H1 (cell line): ENCODE measurements at regions not wholly inside any gene's neighbourhood (a gene's known extent, or its start where the extent isn't known, plus 50 kb on each side); places are given as distances from the start of the nearest gene placed in this dataset.

Source experiments
- CTCF ChIA-PET: fragments of 300-600 bp; sonication (Branson Sonifier 250); formaldehyde crosslinking; loops from one replicate; lab custom pipeline; 2021; ENCODE audit not compliant: partially characterized antibody; lab: Charles Lee
- POLR2A ChIA-PET: fragments of 300-600 bp; sonication (Branson Sonifier 250); formaldehyde crosslinking; loops from one replicate; lab custom pipeline; 2021; ENCODE audit warnings: inconsistent platforms; ENCODE audit not compliant: partially characterized antibody; lab: Charles Lee
- DNase-seq, 2 experiments: peaks; one replicate each; pipeline versions ENCODE4 v3.0.0 to v3.0.0-alpha.2; 2010 to 2022; ENCODE audit warnings: low spot score in 2 of 2, low read depth in 1 of 2, mixed read lengths in 1 of 2
- FAIRE-seq: peaks from 2 replicates; lab custom pipeline; 2011; peaks lifted over from hg19 to GRCh38; lab: Jason Lieb, UNC
- H2AFZ ChIP-seq: 2 replicates; pipeline ENCODE4 v1.8.1; 2012; ENCODE audit warnings: low read length, inconsistent platforms
- H2AK5ac ChIP-seq: 2 replicates; pipeline ENCODE4 v1.6.1; 2013; ENCODE audit warnings: low read depth, low read length
- H2BK120ac ChIP-seq: replicated peaks from 2 replicates; pipeline ENCODE3; 2013; ENCODE audit warnings: low read depth, low read length, inconsistent platforms
- H2BK12ac ChIP-seq: 2 replicates; pipeline ENCODE4 v1.6.1; 2013; ENCODE audit warnings: low read depth, low read length
- H2BK15ac ChIP-seq: 2 replicates; pipeline ENCODE4 v1.6.1; 2013; ENCODE audit warnings: low read length
- H2BK20ac ChIP-seq: 2 replicates; pipeline ENCODE4 v1.6.1; 2013; ENCODE audit warnings: low read length
- H2BK5ac ChIP-seq: 2 replicates; pipeline ENCODE4 v1.6.1; 2013; ENCODE audit warnings: low read depth, low read length
- H3K14ac ChIP-seq: 2 replicates; pipeline ENCODE4 v1.6.1; 2013; ENCODE audit warnings: inconsistent platforms; ENCODE audit not compliant: insufficient read length
- H3K18ac ChIP-seq: 2 replicates; pipeline ENCODE4 v1.6.1; 2013; ENCODE audit warnings: low read length; ENCODE audit errors: extremely low read depth
- H3K23ac ChIP-seq: 2 replicates; pipeline ENCODE4 v1.6.1; 2013; ENCODE audit warnings: inconsistent platforms; ENCODE audit not compliant: insufficient read length
- H3K23me2 ChIP-seq: 2 replicates; pipeline ENCODE4 v1.6.1; 2013; ENCODE audit warnings: low read depth, low read length
- H3K27ac ChIP-seq: 2 replicates; pipeline ENCODE4 v1.6.1; 2011; ENCODE audit warnings: low read depth, low read length, inconsistent platforms
- H3K27me3 ChIP-seq, 4 experiments: replicated peaks in 1 of 4; 1 replicate in 1 of 4; 2 replicates in 3 of 4; pipeline versions ENCODE4 v1.6.1 to v1.8.1; 2011 to 2013; ENCODE audit warnings: low read length in 3 of 4, mild to moderate bottlenecking in 3 of 4, inconsistent platforms in 2 of 4, mixed read lengths in 2 of 4, moderate library complexity in 1 of 4; ENCODE audit not compliant: control insufficient read depth in 3 of 4, insufficient read depth in 3 of 4; ENCODE audit errors: extremely low read depth in 1 of 4
- H3K36me3 ChIP-seq, 4 experiments: 2 replicates each; pipeline versions ENCODE4 v1.6.1 to v1.8.1; 2011 to 2013; ENCODE audit warnings: mild to moderate bottlenecking in 4 of 4, low read length in 3 of 4, moderate library complexity in 2 of 4, control low read depth in 1 of 4, inconsistent platforms in 1 of 4; ENCODE audit not compliant: insufficient read depth in 4 of 4, control insufficient read depth in 2 of 4
- H3K4ac ChIP-seq: replicated peaks from 2 replicates; pipeline ENCODE3; 2013; ENCODE audit warnings: low read length, low read depth, mixed read lengths, inconsistent platforms; ENCODE audit not compliant: insufficient read length
- H3K4me1 ChIP-seq, 4 experiments: replicated peaks in 1 of 4; 1 replicate in 1 of 4; 2 replicates in 3 of 4; pipeline versions ENCODE4 v1.6.1 to v1.8.1; 2011 to 2013; ENCODE audit warnings: low read length in 3 of 4, inconsistent platforms in 2 of 4, mixed read lengths in 1 of 4; ENCODE audit not compliant: insufficient read depth in 4 of 4, control insufficient read depth in 3 of 4
- H3K4me2 ChIP-seq, 2 experiments: 2 replicates each; pipeline versions ENCODE4 v1.6.1 to v1.8.1; 2011 to 2013; ENCODE audit warnings: low read depth in 2 of 2, low read length in 2 of 2, control low read depth in 1 of 2, inconsistent platforms in 1 of 2, mild to moderate bottlenecking in 1 of 2; ENCODE audit not compliant: insufficient read depth in 1 of 2
- H3K4me3 ChIP-seq, 4 experiments: fragments of 200-600, 300-600 bp in 1 of 4; sonication (generic), shearing (Covaris generic), sonication (Bioruptor Twin) in 1 of 4; 2 replicates each; pipeline versions ENCODE4 v1.5.1 to v1.8.1; 2011 to 2016; ENCODE audit warnings: low read length in 4 of 4, low read depth in 3 of 4, control low read depth in 2 of 4, inconsistent platforms in 2 of 4, mild to moderate bottlenecking in 2 of 4, mixed read lengths in 1 of 4, moderate library complexity in 1 of 4; ENCODE audit not compliant: insufficient read depth in 2 of 4; ENCODE audit errors: extremely low read depth in 1 of 4
- H3K56ac ChIP-seq: replicated peaks from 2 replicates; pipeline ENCODE3; 2013; ENCODE audit warnings: low read depth, mild to moderate bottlenecking, mixed read lengths, low read length, inconsistent platforms; ENCODE audit not compliant: insufficient read length
- H3K79me1 ChIP-seq: 2 replicates; pipeline ENCODE4 v1.6.1; 2013; ENCODE audit warnings: low read depth, low read length, control low read depth
- H3K79me2 ChIP-seq, 2 experiments: 2 replicates each; pipeline versions ENCODE4 v1.6.1 to v1.8.1; 2012 to 2013; ENCODE audit warnings: low read length in 2 of 2, mild to moderate bottlenecking in 2 of 2, inconsistent platforms in 1 of 2; ENCODE audit not compliant: insufficient read depth in 2 of 2, control insufficient read depth in 1 of 2
- H3K9ac ChIP-seq, 4 experiments: replicated peaks in 1 of 4; 1 replicate in 1 of 4; 2 replicates in 3 of 4; pipeline versions ENCODE4 v1.6.1 to v1.8.1; 2011 to 2013; ENCODE audit warnings: low read depth in 3 of 4, low read length in 3 of 4, control low read depth in 2 of 4, mild to moderate bottlenecking in 2 of 4, moderate library complexity in 2 of 4, inconsistent platforms in 1 of 4; ENCODE audit errors: extremely low read depth in 1 of 4
- H3K9me3 ChIP-seq, 2 experiments: 2 replicates each; pipeline versions ENCODE4 v1.6.1 to v1.8.1; 2012 to 2013; ENCODE audit warnings: mild to moderate bottlenecking in 2 of 2, moderate library complexity in 2 of 2, control low read depth in 1 of 2, inconsistent platforms in 1 of 2, low read depth in 1 of 2, low read length in 1 of 2, mixed read lengths in 1 of 2; ENCODE audit not compliant: insufficient read depth in 2 of 2
- H4K20me1 ChIP-seq, 2 experiments: replicated peaks in 1 of 2; 2 replicates each; pipeline versions ENCODE3 to v1.8.1; 2011 to 2013; ENCODE audit warnings: inconsistent platforms in 2 of 2, low read length in 2 of 2, mild to moderate bottlenecking in 1 of 2; ENCODE audit not compliant: insufficient read depth in 2 of 2, control insufficient read depth in 1 of 2
- H4K5ac ChIP-seq: 2 replicates; pipeline ENCODE4 v1.6.1; 2013; ENCODE audit warnings: low read length, low read depth, mixed read lengths, inconsistent platforms; ENCODE audit not compliant: insufficient read length
- H4K8ac ChIP-seq: 2 replicates; pipeline ENCODE4 v1.8.0; 2013; ENCODE audit warnings: mild to moderate bottlenecking, moderate library complexity, low read length, inconsistent platforms; ENCODE audit not compliant: insufficient read depth; ENCODE audit errors: extremely low read depth
- H4K91ac ChIP-seq: replicated peaks from 2 replicates; pipeline ENCODE3; 2013; ENCODE audit warnings: low read length, mixed read lengths, inconsistent platforms; ENCODE audit not compliant: insufficient read length
- ATF3 ChIP-seq: IDR thresholded peaks from 2 replicates; pipeline ENCODE4 v1.6.1; 2011; ENCODE audit warnings: low read depth, mild to moderate bottlenecking, low read length; ENCODE audit not compliant: insufficient read depth
- CBX8 ChIP-seq: fragments of 300-800, 300-1000 bp; sonication (generic); IDR thresholded peaks from 2 replicates; pipeline ENCODE4 v1.7.1; 2016; ENCODE audit warnings: low read depth, low read length, borderline replicate concordance
- EP300 ChIP-seq, 2 experiments: IDR thresholded peaks; 1 replicate in 1 of 2; 2 replicates in 1 of 2; pipeline ENCODE4 v1.6.1; 2011 to 2012; ENCODE audit warnings: low read depth in 2 of 2, low read length in 2 of 2, mild to moderate bottlenecking in 2 of 2, borderline replicate concordance in 1 of 2, inconsistent platforms in 1 of 2, moderate library complexity in 1 of 2
- KDM5A ChIP-seq: fragments of 200-600 bp; IDR thresholded peaks from 2 replicates; pipeline ENCODE4 v1.7.1; 2012; ENCODE audit warnings: mild to moderate bottlenecking, low read length, inconsistent platforms, mixed read lengths
- NANOG ChIP-seq: IDR thresholded peaks from 2 replicates; pipeline ENCODE4 v1.6.1; 2011; ENCODE audit warnings: low read length, low read depth, mild to moderate bottlenecking, inconsistent platforms; ENCODE audit not compliant: insufficient read depth, poor library complexity, severe bottlenecking
- RAD21 ChIP-seq, 2 experiments: IDR thresholded peaks in 1 of 2; conservative IDR thresholded peaks in 1 of 2; 2 replicates each; pipeline ENCODE4 v1.6.1; 2011; ENCODE audit warnings: low read depth in 2 of 2, low read length in 2 of 2, improper control_type of control experiment in 1 of 2, inconsistent platforms in 1 of 2, mild to moderate bottlenecking in 1 of 2, moderate library complexity in 1 of 2
- RBBP5 ChIP-seq: IDR thresholded peaks from 2 replicates; pipeline ENCODE4 v1.7.1; 2012; ENCODE audit warnings: low read depth, mild to moderate bottlenecking, inconsistent platforms, low read length, moderate library complexity, borderline replicate concordance
- RFX5 ChIP-seq: IDR thresholded peaks from 2 replicates; pipeline ENCODE4 v1.6.1; 2011; ENCODE audit warnings: low read depth, low read length, improper control_type of control experiment, borderline replicate concordance
- RNF2 ChIP-seq: fragments of 200-900, 300-1000 bp; sonication (generic); IDR thresholded peaks from 2 replicates; pipeline ENCODE4 v1.7.1; 2016; ENCODE audit warnings: borderline replicate concordance, low read depth, mild to moderate bottlenecking, antibody characterized with exemption, low read length; ENCODE audit not compliant: poor library complexity, severe bottlenecking; ENCODE audit errors: missing control alignments
- SIRT6 ChIP-seq: IDR thresholded peaks from one replicate; pipeline ENCODE4 v1.7.1; 2012; ENCODE audit warnings: low read length, inconsistent platforms
- SRF ChIP-seq: IDR thresholded peaks from 2 replicates; pipeline ENCODE4 v1.6.1; 2011; ENCODE audit warnings: mild to moderate bottlenecking, low read depth, low read length, moderate library complexity
- WGBS, 2 experiments: shearing (Covaris generic) in 1 of 2; methylation state at CpG; one replicate each; pipeline versions ENCODE4 v1.1.6 to v1.1.7; 2013 to 2015; ENCODE audit warnings: low lambda C conversion rate in 2 of 2, mixed read lengths in 2 of 2, inconsistent platforms in 1 of 2, low coverage in 1 of 2, missing lambda C conversion rate in 1 of 2; ENCODE audit not compliant: insufficient replicate concordance in 2 of 2, insufficient coverage in 1 of 2, insufficient read length in 1 of 2; ENCODE audit errors: extremely low coverage in 1 of 2, missing lambda C conversion rate in 1 of 2; 5-methylcytosine and 5-hydroxymethylcytosine counted together

GRCh38 chr16:35792516-35793285 lies 2333.3 kb downstream of the TP53TG3F start:
- H2BK5ac ChIP-seq, result no peak overlapping the region
- POLR2A ChIA-PET, result no interaction called here
- FAIRE-seq (no peak), DNase-seq (no peak)
- H2BK12ac ChIP-seq, result no peak overlapping the region
- H3K9ac ChIP-seq, result no peak overlapping the region
- H4K20me1 ChIP-seq, result no peaks in the 10 kb centered on the region
- H3K79me1 ChIP-seq, result no peaks in the 10 kb centered on the region
- H3K23me2 ChIP-seq, result no peaks in the 10 kb centered on the region; the same call in 1 of the 2 replicates
- H4K91ac ChIP-seq, result no peak overlapping the region
- WGBS, 2 experiments, result 82% methylated on average over 20 of the region's 25 CpGs; no CpG with 5 or more reads in 1 of the 2 experiments
- H4K8ac ChIP-seq, result no peak overlapping the region
- H2BK120ac ChIP-seq, result no peak overlapping the region
- no peaks in the 10 kb centered on the region for H3K4me1 ChIP-seq
- H2BK15ac ChIP-seq, result no peak overlapping the region
- no peak overlapping the region for H3K14ac ChIP-seq
- H3K9me3 ChIP-seq, result peaks cover 72 to 93% of the 10 kb centered on the region in 2 experiments
- H3K79me2 ChIP-seq, result no peaks in the 10 kb centered on the region
- H3K18ac ChIP-seq, result no peak overlapping the region
- H3K4me2 ChIP-seq, result no peak overlapping the region
- no peak overlapping the region for H3K23ac ChIP-seq
- no peak overlapping the region for H2AFZ ChIP-seq
- no peak overlapping the region for H3K4me3 ChIP-seq
- no peaks in the 10 kb centered on the region for H3K36me3 ChIP-seq
- no peak overlapping the region for H4K5ac ChIP-seq
- H2BK20ac ChIP-seq, result no peak overlapping the region
- no peak overlapping the region for H3K4ac ChIP-seq
- no peaks in the 10 kb centered on the region for H3K27me3 ChIP-seq
- H3K56ac ChIP-seq, result no peak overlapping the region
- H3K27ac ChIP-seq, result no peak overlapping the region
- no peak overlapping the region for H2AK5ac ChIP-seq
- CTCF ChIA-PET, result no interaction called here
- TF ChIP-seq RNF2 (no peak), RBBP5 (no peak), EP300 (IDR thresholded peaks at IDR 0.05; ENCODE audit: borderline replicate concordance in 1 of 2, low read depth in 2 of 2, low read length in 2 of 2) (no peak), SRF (no peak), RAD21 (IDR thresholded peaks at IDR 0.05 in 1 of 2, conservative IDR thresholded peaks at IDR 0.05 in 1 of 2; ENCODE audit: low read depth in 2 of 2, low read length in 2 of 2) (no peak), RFX5 (no peak), SIRT6 (no peak), NANOG (no peak), ATF3 (no peak), KDM5A (no peak), CBX8 (no peak)
